OCI-LY1 (cell line): ENCODE measurements at regions not wholly inside any gene's neighbourhood (a gene's known extent, or its start where the extent isn't known, plus 50 kb on each side); places are given as distances from the start of the nearest gene placed in this dataset.

Experiments
- H2AFZ ChIP-seq: fragments of 200-600 bp; sonication (generic), shearing (Covaris generic); 2 replicates; pipeline ENCODE4 v1.6.0; 2014; ENCODE audit warnings: antibody characterized with exemption, mild to moderate bottlenecking, low read length
- H3F3A ChIP-seq: fragments of 200-600 bp; sonication (generic), shearing (Covaris generic); 2 replicates; pipeline ENCODE4 v1.6.0; 2014; ENCODE audit warnings: mild to moderate bottlenecking, antibody characterized with exemption, low read length, moderate library complexity; ENCODE audit not compliant: insufficient read depth
- H3K27ac ChIP-seq: fragments of 200-600 bp; sonication (generic); 2 replicates; pipeline ENCODE4 v1.5.1; 2014; ENCODE audit warnings: low read length, mixed run types, mild to moderate bottlenecking, low read depth; ENCODE audit not compliant: poor library complexity, severe bottlenecking
- H3K27me3 ChIP-seq: fragments of 200-600 bp; sonication (generic); 2 replicates; pipeline ENCODE4 v1.6.0; 2014; ENCODE audit warnings: antibody characterized with exemption, mild to moderate bottlenecking, low read length, moderate library complexity; ENCODE audit not compliant: insufficient read depth
- H3K36me3 ChIP-seq: fragments of 200-600 bp; sonication (generic); 2 replicates; pipeline ENCODE4 v1.6.1; 2014; ENCODE audit warnings: mild to moderate bottlenecking, antibody characterized with exemption, low read length, moderate library complexity, mixed read lengths; ENCODE audit not compliant: insufficient read depth
- H3K4me1 ChIP-seq: fragments of 200-600 bp; sonication (generic); 2 replicates; pipeline ENCODE4 v1.5.1; 2014; ENCODE audit warnings: mild to moderate bottlenecking, low read length, moderate library complexity; ENCODE audit not compliant: insufficient read depth, severe bottlenecking
- H3K4me2 ChIP-seq: fragments of 200-600 bp; sonication (generic), shearing (Covaris generic); 2 replicates; pipeline ENCODE4 v1.6.1; 2014; ENCODE audit warnings: low read length
- H3K4me3 ChIP-seq: fragments of 200-600 bp; sonication (generic); 2 replicates; pipeline ENCODE4 v1.5.1; 2014; ENCODE audit warnings: low read length, low read depth, mild to moderate bottlenecking, mixed read lengths; ENCODE audit not compliant: poor library complexity, severe bottlenecking
- H3K79me2 ChIP-seq: fragments of 200-600 bp; shearing (Covaris generic); 2 replicates; pipeline ENCODE4 v1.6.1; 2016; ENCODE audit warnings: mixed run types, low read length, mixed read lengths; ENCODE audit not compliant: insufficient read depth
- H3K9ac ChIP-seq: fragments of 200-600 bp; sonication (generic), shearing (Covaris generic); 2 replicates; pipeline ENCODE4 v1.6.1; 2014; ENCODE audit warnings: mild to moderate bottlenecking, low read length, mixed read lengths
- H3K9me2 ChIP-seq: fragments of 200-600 bp; sonication (generic), shearing (Covaris generic); 2 replicates; pipeline ENCODE4 v1.6.1; 2014; ENCODE audit warnings: low read depth, mild to moderate bottlenecking, low read length, mixed read lengths
- H3K9me3 ChIP-seq: fragments of 200-600 bp; shearing (Covaris generic); 2 replicates; pipeline ENCODE4 v1.6.1; 2014; ENCODE audit warnings: low read length, mixed read lengths
- H4K20me1 ChIP-seq: fragments of 200-600 bp; sonication (generic), shearing (Covaris generic); 2 replicates; pipeline ENCODE4 v1.6.0; 2016; ENCODE audit warnings: mild to moderate bottlenecking, low read length; ENCODE audit not compliant: insufficient read depth
- EZH2 ChIP-seq: fragments of 200-600 bp; sonication (generic), shearing (Covaris generic); IDR thresholded peaks from 2 replicates; pipeline ENCODE4 v1.8.0; 2017; ENCODE audit warnings: borderline replicate concordance, mixed run types, mild to moderate bottlenecking, antibody characterized with exemption, low read length, moderate library complexity, mixed read lengths
- TF ChIP-seq, protein P1 (sequence below): fragments of 200-600 bp; sonication (generic), shearing (Covaris generic); IDR thresholded peaks from 2 replicates; pipeline ENCODE4 v1.5.1; 2017; ENCODE audit warnings: mild to moderate bottlenecking, antibody characterized with exemption, low read length, moderate library complexity, mixed read lengths

DNA sequence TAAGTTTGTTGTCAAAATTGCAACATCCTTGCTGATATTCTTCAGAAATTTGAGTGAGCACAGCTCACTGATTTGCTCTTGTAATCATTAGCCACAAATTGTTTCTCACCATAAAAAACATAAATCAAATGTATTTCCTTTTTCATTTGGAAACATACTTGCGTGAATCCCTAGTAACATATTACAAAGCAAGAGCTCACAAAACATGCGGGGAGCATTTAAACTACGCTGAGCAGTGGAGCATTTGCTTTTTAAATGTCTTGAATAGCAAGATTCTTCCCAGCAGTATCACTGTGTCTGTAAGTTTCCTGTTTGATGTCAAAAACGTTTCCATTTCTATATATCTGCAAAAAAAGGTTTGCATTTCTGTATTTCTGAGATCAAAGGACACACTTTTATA is 788.3 kb upstream of the SALL3 start:
- Histone ChIP-seq H3K27me3 (no peaks in the 10 kb centered on the region), H3K4me1 (no peaks in the 10 kb centered on the region), H3K9me2 (no peaks in the 10 kb centered on the region), H3K9ac (no peak overlapping the region), H3K36me3 (no peaks in the 10 kb centered on the region), H3F3A (no peaks in the 10 kb centered on the region), H4K20me1 (no peaks in the 10 kb centered on the region), H3K4me3 (no peak overlapping the region), H3K4me2 (no peak overlapping the region), H3K79me2 (no peaks in the 10 kb centered on the region), H3K9me3 (no peaks in the 10 kb centered on the region), H2AFZ (no peak overlapping the region), H3K27ac (no peak overlapping the region)
- TF ChIP-seq, protein P1, sequence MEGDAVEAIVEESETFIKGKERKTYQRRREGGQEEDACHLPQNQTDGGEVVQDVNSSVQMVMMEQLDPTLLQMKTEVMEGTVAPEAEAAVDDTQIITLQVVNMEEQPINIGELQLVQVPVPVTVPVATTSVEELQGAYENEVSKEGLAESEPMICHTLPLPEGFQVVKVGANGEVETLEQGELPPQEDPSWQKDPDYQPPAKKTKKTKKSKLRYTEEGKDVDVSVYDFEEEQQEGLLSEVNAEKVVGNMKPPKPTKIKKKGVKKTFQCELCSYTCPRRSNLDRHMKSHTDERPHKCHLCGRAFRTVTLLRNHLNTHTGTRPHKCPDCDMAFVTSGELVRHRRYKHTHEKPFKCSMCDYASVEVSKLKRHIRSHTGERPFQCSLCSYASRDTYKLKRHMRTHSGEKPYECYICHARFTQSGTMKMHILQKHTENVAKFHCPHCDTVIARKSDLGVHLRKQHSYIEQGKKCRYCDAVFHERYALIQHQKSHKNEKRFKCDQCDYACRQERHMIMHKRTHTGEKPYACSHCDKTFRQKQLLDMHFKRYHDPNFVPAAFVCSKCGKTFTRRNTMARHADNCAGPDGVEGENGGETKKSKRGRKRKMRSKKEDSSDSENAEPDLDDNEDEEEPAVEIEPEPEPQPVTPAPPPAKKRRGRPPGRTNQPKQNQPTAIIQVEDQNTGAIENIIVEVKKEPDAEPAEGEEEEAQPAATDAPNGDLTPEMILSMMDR, result no peak
- TF ChIP-seq EZH2, result no peak

DNA sequence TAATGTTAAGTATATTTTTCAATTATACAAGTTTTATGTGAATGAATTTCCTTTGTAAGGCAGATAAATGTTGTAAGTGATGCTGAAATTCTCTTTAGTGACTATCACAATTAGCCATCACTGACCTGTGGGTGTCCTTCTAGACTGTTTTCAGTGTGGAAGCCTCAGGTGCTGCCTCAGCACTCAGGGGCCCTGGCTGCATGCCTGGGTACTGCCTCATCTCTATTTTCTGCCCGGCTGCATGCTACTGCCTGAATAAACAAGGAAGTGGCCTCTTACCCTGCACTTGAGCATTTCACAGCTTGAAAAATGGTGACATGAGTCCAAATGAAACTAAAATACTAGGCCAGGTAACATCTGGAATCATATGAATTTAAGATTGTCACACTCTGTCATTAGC is 787.6 kb upstream of the SALL3 start:
- Histone ChIP-seq H3K9me3 (no peaks in the 10 kb centered on the region), H3K4me1 (no peaks in the 10 kb centered on the region), H3K9me2 (no peaks in the 10 kb centered on the region), H4K20me1 (no peaks in the 10 kb centered on the region), H3K4me2 (no peak overlapping the region), H3K4me3 (no peak overlapping the region), H2AFZ (no peak overlapping the region), H3K27ac (no peak overlapping the region), H3K27me3 (no peaks in the 10 kb centered on the region), H3K9ac (no peak overlapping the region), H3K36me3 (no peaks in the 10 kb centered on the region), H3F3A (no peaks in the 10 kb centered on the region), H3K79me2 (no peaks in the 10 kb centered on the region)
- TF ChIP-seq, protein P1, result no peak
- no peak for TF ChIP-seq EZH2

DNA sequence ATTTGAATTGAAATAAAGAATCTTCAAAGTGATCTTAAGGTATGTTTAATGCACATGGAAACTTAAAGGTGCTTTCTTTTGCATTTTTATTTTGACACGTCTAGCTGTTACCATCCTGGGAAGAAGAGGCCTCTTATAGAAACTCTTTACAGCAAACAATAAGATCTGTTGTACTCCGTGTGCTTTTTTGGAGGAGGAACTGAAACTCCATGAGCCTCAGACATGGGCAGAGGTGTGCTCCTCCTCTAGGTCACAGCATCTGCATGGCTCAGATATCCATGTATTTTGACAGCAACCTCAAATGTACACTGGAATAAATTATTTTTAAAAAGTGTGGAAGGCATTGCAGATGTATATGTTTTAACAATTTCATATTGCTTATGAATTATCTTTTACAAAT is 783.3 kb upstream of the SALL3 start:
- no peaks in the 10 kb centered on the region for H3F3A ChIP-seq
- no peaks in the 10 kb centered on the region for H4K20me1 ChIP-seq
- TF ChIP-seq EZH2, result no peak
- TF ChIP-seq, protein P1, result no peak
- H3K27me3 ChIP-seq, result no peaks in the 10 kb centered on the region; the same call in 1 of the 2 replicates
- H3K9me3 ChIP-seq, result no peaks in the 10 kb centered on the region
- H3K4me3 ChIP-seq, result no peak overlapping the region
- H2AFZ ChIP-seq, result no peak overlapping the region
- no peak overlapping the region for H3K4me2 ChIP-seq
- H3K9ac ChIP-seq, result no peak overlapping the region
- H3K79me2 ChIP-seq, result no peaks in the 10 kb centered on the region
- H3K4me1 ChIP-seq, result no peaks in the 10 kb centered on the region
- no peaks in the 10 kb centered on the region for H3K36me3 ChIP-seq
- H3K27ac ChIP-seq, result no peak overlapping the region
- no peaks in the 10 kb centered on the region for H3K9me2 ChIP-seq
